K562 (cell line): ENCODE measurements at regions not wholly inside any gene's neighbourhood (a gene's known extent, or its start where the extent isn't known, plus 50 kb on each side); places are given as distances from the start of the nearest gene placed in this dataset.

Source experiments
- ATF7 ChIP-seq: fragments of 450-650 bp; IDR thresholded peaks from 2 replicates; pipeline ENCODE4 v1.7.1; 2014; ENCODE audit warnings: mild to moderate bottlenecking, moderate library complexity
- MAFG ChIP-seq: fragments of 450-650 bp; conservative IDR thresholded peaks from 2 replicates; pipeline ENCODE4 v1.6.1; 2016; ENCODE audit warnings: missing genetic modification characterization, missing compliant biosample characterization
- RAD21 ChIP-seq, 2 experiments: fragments of 250-450 bp in 1 of 2; fragments of 450-650 bp in 1 of 2; sonication (Bioruptor Pico) in 1 of 2; formaldehyde crosslinking in 1 of 2; IDR thresholded peaks in 1 of 2; conservative IDR thresholded peaks in 1 of 2; 2 replicates each; pipeline versions ENCODE4 v1.4.0 to v1.8.0; 2020 to 2022; ENCODE audit warnings: mild to moderate bottlenecking in 2 of 2, moderate library complexity in 1 of 2
- TSC22D4 ChIP-seq: fragments of 450-650 bp; IDR thresholded peaks from 2 replicates; pipeline ENCODE4 v1.6.1; 2016; ENCODE audit warnings: missing genetic modification characterization, missing biosample characterization, control low read depth
- ZFP36 ChIP-seq: fragments of 150-350 bp; IDR thresholded peaks from 2 replicates; pipeline ENCODE4 v1.6.1; 2018; ENCODE audit warnings: low read length, low read depth; ENCODE audit not compliant: partially characterized antibody
- ZNF354B ChIP-seq: fragments of 250-450 bp; sonication (Bioruptor Pico); IDR thresholded peaks from 2 replicates; pipeline ENCODE4 v1.4.0; 2020
- TF ChIP-seq, protein P1 (sequence below), 3 experiments: IDR thresholded peaks in 2 of 3; conservative IDR thresholded peaks in 1 of 3; 2 replicates each; pipeline ENCODE4 v1.5.1; 2011 to 2012; ENCODE audit warnings: low read length in 3 of 3, mild to moderate bottlenecking in 3 of 3, control low read depth in 2 of 3, improper control_type of control experiment in 1 of 3, inconsistent platforms in 1 of 3, low read depth in 1 of 3, mixed read lengths in 1 of 3, moderate library complexity in 1 of 3; ENCODE audit not compliant: insufficient read depth in 2 of 3
- TF ChIP-seq, protein P2 (sequence below): sonication (generic); formaldehyde crosslinking; IDR thresholded peaks from 2 replicates; pipeline ENCODE4 v1.8.1; 2023; ENCODE audit warnings: missing genetic modification reagents, mild to moderate bottlenecking, borderline replicate concordance
- TF ChIP-seq, protein P3 (sequence below): fragments of 450-650 bp; formaldehyde crosslinking; IDR thresholded peaks from 2 replicates; pipeline ENCODE4 v1.4.0; 2020; ENCODE audit warnings: mild to moderate bottlenecking, moderate library complexity
- TF ChIP-seq, protein P4 (sequence below): fragments of 450-650 bp; IDR thresholded peaks from 2 replicates; pipeline ENCODE4 v1.6.1; 2018; ENCODE audit not compliant: partially characterized antibody

DNA sequence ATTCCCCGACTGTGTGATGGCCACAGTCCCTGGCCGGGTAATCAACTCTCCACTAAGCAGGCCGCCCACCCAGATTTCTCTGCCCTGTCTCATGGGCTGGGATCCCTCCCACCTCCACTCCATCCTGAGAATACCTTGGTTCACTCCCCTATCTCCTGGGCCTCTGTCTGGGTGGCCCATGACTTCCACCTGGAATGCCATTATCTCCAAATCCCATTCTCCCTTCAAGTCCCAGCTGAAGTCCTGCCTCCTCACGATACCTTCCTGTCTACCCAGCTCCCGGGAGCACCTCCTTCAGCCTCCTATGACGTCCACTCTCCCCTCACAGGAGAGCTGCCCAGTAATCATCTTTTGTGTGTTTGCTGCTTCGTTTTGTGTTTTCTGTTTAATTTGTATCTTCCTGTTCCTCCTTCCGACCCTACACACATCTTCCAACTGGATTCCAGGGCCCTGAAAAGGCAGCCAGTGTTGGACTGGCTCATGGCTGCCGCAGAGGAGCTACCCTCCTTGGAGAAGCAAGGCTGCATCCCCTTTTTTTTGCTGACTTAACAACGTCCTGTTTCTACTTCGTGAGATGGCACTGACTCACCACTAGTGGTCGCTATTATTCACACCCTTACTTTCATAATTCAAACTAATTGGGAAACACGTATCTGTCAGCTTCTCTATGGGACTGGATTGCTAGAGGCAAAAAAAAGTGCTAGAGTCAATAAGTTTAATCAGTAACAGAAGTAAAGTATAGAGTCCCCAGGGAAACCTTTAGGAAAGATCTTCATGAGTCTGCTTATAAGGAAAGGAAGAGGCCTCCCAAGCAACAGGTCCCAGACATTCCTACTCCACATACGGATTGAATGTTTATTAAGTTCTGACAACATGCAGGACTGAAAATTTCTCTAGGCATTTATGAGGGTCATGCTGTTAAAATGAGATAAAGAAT is 171.9 kb upstream of the GATA6 start (continued):
- TF ChIP-seq, protein P1, sequence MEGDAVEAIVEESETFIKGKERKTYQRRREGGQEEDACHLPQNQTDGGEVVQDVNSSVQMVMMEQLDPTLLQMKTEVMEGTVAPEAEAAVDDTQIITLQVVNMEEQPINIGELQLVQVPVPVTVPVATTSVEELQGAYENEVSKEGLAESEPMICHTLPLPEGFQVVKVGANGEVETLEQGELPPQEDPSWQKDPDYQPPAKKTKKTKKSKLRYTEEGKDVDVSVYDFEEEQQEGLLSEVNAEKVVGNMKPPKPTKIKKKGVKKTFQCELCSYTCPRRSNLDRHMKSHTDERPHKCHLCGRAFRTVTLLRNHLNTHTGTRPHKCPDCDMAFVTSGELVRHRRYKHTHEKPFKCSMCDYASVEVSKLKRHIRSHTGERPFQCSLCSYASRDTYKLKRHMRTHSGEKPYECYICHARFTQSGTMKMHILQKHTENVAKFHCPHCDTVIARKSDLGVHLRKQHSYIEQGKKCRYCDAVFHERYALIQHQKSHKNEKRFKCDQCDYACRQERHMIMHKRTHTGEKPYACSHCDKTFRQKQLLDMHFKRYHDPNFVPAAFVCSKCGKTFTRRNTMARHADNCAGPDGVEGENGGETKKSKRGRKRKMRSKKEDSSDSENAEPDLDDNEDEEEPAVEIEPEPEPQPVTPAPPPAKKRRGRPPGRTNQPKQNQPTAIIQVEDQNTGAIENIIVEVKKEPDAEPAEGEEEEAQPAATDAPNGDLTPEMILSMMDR (IDR thresholded peaks at IDR 0.05 in 2 of 3, conservative IDR thresholded peaks at IDR 0.05 in 1 of 3; ENCODE audit: insufficient read depth in 2 of 3, low read depth in 1 of 3, low read length in 3 of 3) = peak; percentile 68 to 90 (median 89)
- TF ChIP-seq ATF7 = 0 out of 2 replicates have a peak, but pooled peaks have one; percentile 17
- peak; percentile 48 to 70 for TF ChIP-seq RAD21 (CRISPR knock-in tag; conservative IDR thresholded peaks at IDR 0.05 in 1 of 2, IDR thresholded peaks at IDR 0.05 in 1 of 2)
- TF ChIP-seq, protein P2, sequence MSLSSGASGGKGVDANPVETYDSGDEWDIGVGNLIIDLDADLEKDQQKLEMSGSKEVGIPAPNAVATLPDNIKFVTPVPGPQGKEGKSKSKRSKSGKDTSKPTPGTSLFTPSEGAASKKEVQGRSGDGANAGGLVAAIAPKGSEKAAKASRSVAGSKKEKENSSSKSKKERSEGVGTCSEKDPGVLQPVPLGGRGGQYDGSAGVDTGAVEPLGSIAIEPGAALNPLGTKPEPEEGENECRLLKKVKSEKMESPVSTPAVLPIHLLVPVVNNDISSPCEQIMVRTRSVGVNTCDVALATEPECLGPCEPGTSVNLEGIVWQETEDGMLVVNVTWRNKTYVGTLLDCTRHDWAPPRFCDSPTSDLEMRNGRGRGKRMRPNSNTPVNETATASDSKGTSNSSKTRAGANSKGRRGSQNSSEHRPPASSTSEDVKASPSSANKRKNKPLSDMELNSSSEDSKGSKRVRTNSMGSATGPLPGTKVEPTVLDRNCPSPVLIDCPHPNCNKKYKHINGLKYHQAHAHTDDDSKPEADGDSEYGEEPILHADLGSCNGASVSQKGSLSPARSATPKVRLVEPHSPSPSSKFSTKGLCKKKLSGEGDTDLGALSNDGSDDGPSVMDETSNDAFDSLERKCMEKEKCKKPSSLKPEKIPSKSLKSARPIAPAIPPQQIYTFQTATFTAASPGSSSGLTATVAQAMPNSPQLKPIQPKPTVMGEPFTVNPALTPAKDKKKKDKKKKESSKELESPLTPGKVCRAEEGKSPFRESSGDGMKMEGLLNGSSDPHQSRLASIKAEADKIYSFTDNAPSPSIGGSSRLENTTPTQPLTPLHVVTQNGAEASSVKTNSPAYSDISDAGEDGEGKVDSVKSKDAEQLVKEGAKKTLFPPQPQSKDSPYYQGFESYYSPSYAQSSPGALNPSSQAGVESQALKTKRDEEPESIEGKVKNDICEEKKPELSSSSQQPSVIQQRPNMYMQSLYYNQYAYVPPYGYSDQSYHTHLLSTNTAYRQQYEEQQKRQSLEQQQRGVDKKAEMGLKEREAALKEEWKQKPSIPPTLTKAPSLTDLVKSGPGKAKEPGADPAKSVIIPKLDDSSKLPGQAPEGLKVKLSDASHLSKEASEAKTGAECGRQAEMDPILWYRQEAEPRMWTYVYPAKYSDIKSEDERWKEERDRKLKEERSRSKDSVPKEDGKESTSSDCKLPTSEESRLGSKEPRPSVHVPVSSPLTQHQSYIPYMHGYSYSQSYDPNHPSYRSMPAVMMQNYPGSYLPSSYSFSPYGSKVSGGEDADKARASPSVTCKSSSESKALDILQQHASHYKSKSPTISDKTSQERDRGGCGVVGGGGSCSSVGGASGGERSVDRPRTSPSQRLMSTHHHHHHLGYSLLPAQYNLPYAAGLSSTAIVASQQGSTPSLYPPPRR (CRISPR knock-in tag) = no peak
- no peak for TF ChIP-seq TSC22D4 (tag)
- TF ChIP-seq ZNF354B (CRISPR knock-in tag) = no peak
- peak; percentile 21 for TF ChIP-seq ZFP36
- TF ChIP-seq, protein P3, sequence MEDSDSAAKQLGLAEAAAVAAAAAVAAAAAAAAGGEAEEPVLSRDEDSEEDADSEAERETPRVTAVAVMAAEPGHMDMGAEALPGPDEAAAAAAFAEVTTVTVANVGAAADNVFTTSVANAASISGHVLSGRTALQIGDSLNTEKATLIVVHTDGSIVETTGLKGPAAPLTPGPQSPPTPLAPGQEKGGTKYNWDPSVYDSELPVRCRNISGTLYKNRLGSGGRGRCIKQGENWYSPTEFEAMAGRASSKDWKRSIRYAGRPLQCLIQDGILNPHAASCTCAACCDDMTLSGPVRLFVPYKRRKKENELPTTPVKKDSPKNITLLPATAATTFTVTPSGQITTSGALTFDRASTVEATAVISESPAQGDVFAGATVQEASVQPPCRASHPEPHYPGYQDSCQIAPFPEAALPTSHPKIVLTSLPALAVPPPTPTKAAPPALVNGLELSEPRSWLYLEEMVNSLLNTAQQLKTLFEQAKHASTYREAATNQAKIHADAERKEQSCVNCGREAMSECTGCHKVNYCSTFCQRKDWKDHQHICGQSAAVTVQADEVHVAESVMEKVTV (CRISPR knock-in tag) = peak; percentile 35; the same call in 1 of the 2 replicates
- TF ChIP-seq, protein P4, sequence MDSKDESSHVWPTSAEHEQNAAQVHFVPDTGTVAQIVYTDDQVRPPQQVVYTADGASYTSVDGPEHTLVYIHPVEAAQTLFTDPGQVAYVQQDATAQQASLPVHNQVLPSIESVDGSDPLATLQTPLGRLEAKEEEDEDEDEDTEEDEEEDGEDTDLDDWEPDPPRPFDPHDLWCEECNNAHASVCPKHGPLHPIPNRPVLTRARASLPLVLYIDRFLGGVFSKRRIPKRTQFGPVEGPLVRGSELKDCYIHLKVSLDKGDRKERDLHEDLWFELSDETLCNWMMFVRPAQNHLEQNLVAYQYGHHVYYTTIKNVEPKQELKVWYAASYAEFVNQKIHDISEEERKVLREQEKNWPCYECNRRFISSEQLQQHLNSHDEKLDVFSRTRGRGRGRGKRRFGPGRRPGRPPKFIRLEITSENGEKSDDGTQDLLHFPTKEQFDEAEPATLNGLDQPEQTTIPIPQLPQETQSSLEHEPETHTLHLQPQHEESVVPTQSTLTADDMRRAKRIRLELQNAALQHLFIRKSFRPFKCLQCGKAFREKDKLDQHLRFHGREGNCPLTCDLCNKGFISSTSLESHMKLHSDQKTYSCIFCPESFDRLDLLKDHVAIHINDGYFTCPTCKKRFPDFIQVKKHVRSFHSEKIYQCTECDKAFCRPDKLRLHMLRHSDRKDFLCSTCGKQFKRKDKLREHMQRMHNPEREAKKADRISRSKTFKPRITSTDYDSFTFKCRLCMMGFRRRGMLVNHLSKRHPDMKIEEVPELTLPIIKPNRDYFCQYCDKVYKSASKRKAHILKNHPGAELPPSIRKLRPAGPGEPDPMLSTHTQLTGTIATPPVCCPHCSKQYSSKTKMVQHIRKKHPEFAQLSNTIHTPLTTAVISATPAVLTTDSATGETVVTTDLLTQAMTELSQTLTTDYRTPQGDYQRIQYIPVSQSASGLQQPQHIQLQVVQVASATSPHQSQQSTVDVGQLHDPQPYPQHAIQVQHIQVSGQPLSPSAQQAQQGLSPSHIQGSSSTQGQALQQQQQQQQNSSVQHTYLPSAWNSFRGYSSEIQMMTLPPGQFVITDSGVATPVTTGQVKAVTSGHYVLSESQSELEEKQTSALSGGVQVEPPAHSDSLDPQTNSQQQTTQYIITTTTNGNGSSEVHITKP = peak; percentile 79
- TF ChIP-seq MAFG (tag) = peak; percentile 97
